GM21528 (cell line): ENCODE measurements at regions not wholly inside any gene's neighbourhood (a gene's known extent, or its start where the extent isn't known, plus 50 kb on each side); places are given as distances from the start of the nearest gene placed in this dataset.

ENCODE experiments used
- ATAC-seq: cut with Tn5 transposase; IDR thresholded peaks from one replicate; pipeline ENCODE4 v1.9.1; 2021; ENCODE audit warnings: mild to moderate bottlenecking, moderate library complexity; ENCODE audit not compliant: unreplicated experiment, low FRiP score

GRCh38 chr2:16861530-16861929 is 195.9 kb upstream of the CYRIA start:
- no peak for ATAC-seq

GRCh38 chr2:16861111-16861510 is 195.5 kb upstream of the CYRIA start:
- ATAC-seq = no peak

GRCh38 chr2:16860627-16861026 is 195.0 kb upstream of the CYRIA start:
- no peak for ATAC-seq

GRCh38 chr2:16855183-16855582 is 189.5 kb upstream of the CYRIA start:
- no peak for ATAC-seq

- ATAC-seq = no peak
Observed at GRCh38 chr2:16853088-16853487, 187.5 kb upstream of the CYRIA start.

GRCh38 chr2:16852651-16853050 is 187.0 kb upstream of the CYRIA start:
- no peak for ATAC-seq

- ATAC-seq = no peak
Observed at GRCh38 chr2:16851126-16851525, 185.5 kb upstream of the CYRIA start.

- ATAC-seq = no peak
Observed at GRCh38 chr2:16840496-16841172, 175.0 kb upstream of the CYRIA start.

- no peak for ATAC-seq
Observed at GRCh38 chr2:16832910-16833309, 167.3 kb upstream of the CYRIA start.

- no peak for ATAC-seq
Observed at GRCh38 chr2:16828828-16829160, 163.2 kb upstream of the CYRIA start.

- ATAC-seq = no peak
Observed at GRCh38 chr2:16828044-16828827, 162.6 kb upstream of the CYRIA start.

- no peak for ATAC-seq
Observed at GRCh38 chr2:16824472-16824871, 158.8 kb upstream of the CYRIA start.

GRCh38 chr2:16821692-16822091 is 156.1 kb upstream of the CYRIA start:
- no peak for ATAC-seq

- no peak for ATAC-seq
Observed at GRCh38 chr2:16818203-16818556, 152.5 kb upstream of the CYRIA start.

- ATAC-seq = no peak
Observed at GRCh38 chr2:16817305-16818202, 151.9 kb upstream of the CYRIA start.

- no peak for ATAC-seq
Observed at GRCh38 chr2:16816522-16816921, 150.9 kb upstream of the CYRIA start.

GRCh38 chr2:16816016-16816415 is 150.4 kb upstream of the CYRIA start:
- no peak for ATAC-seq

- ATAC-seq = no peak
Observed at GRCh38 chr2:16813593-16813992, 148.0 kb upstream of the CYRIA start.

GRCh38 chr2:16798472-16798871 is 132.8 kb upstream of the CYRIA start:
- no peak for ATAC-seq

GRCh38 chr2:16791496-16791895 is 125.9 kb upstream of the CYRIA start:
- no peak for ATAC-seq

- no peak for ATAC-seq
Observed at GRCh38 chr2:16785149-16785548, 119.5 kb upstream of the CYRIA start.
